Upper lobe of left lung (tissue), 6 donors: ENCODE measurements at regions not wholly inside any gene's neighbourhood (a gene's known extent, or its start where the extent isn't known, plus 50 kb on each side); places are given as distances from the start of the nearest gene placed in this dataset.
A peak's percentile ranks its signal among the peaks of the same experiment; 100 is the strongest.

Source experiments
- ATAC-seq, 2 donors: fragments of 200-7000 bp; cut with Tn5 transposase; one replicate each; pipeline ENCODE4 v1.9.1; 2022; ENCODE audit warnings: mild to moderate bottlenecking in 2 of 2, moderate library complexity in 2 of 2; ENCODE audit not compliant: low FRiP score in 2 of 2
- DNase-seq, 2 donors: peaks; one replicate each; pipeline ENCODE4 v3.0.0-alpha.2; 2019 to 2020
- H3K27ac ChIP-seq, 4 donors: fragments of 200-600 bp; sonication (generic); one replicate each; pipeline ENCODE4 v1.5.1; 2016 to 2019
- H3K27me3 ChIP-seq, 4 donors: fragments of 200-600 bp; sonication (generic); one replicate each; pipeline ENCODE4 v1.5.1; 2017 to 2019
- H3K36me3 ChIP-seq, 4 donors: fragments of 200-600 bp; sonication (generic); one replicate each; pipeline ENCODE4 v1.5.1; 2016 to 2019
- H3K4me1 ChIP-seq, 4 donors: fragments of 200-600 bp; sonication (generic); one replicate each; pipeline ENCODE4 v1.5.1; 2018 to 2019
- H3K4me3 ChIP-seq, 4 donors: fragments of 200-600 bp; sonication (generic); one replicate each; pipeline ENCODE4 v1.5.1; 2017 to 2019; ENCODE audit warnings: mild to moderate bottlenecking in 2 of 4, moderate library complexity in 1 of 4
- H3K9me3 ChIP-seq, 4 donors: fragments of 200-600 bp; sonication (generic); one replicate each; pipeline ENCODE4 v1.5.1; 2018 to 2019
- CTCF ChIP-seq, 6 experiments: fragments of 450-650 bp in 4 of 6; fragments of 200-600 bp in 2 of 6; sonication (generic) in 2 of 6; IDR thresholded peaks; one replicate each; pipeline ENCODE4 v1.5.1; 2016 to 2019; ENCODE audit warnings: antibody characterized with exemption in 6 of 6
- EP300 ChIP-seq, 4 donors: sonication (generic); formaldehyde crosslinking; IDR thresholded peaks; one replicate each; pipeline ENCODE4 v1.5.1; 2017; ENCODE audit warnings: antibody characterized with exemption in 4 of 4, control low read depth in 2 of 4
- POLR2A ChIP-seq, 4 donors: fragments of 450-650 bp; IDR thresholded peaks; one replicate each; pipeline ENCODE4 v1.5.1; 2016 to 2017; ENCODE audit warnings: antibody characterized with exemption in 4 of 4, mild to moderate bottlenecking in 2 of 4
- POLR2AphosphoS5 ChIP-seq, 2 donors: sonication (generic); formaldehyde crosslinking; IDR thresholded peaks; one replicate each; pipeline ENCODE4 v1.5.1; 2017; ENCODE audit warnings: antibody characterized with exemption in 2 of 2
- WGBS, 2 donors: methylation state at CpG; one replicate each; pipeline ENCODE4 v1.1.5; 2017 to 2018; 5-methylcytosine and 5-hydroxymethylcytosine counted together
- donor health status: DM: no; HTN: no; CAD: no; lungs with moderate emphysema.
- donor health status: DM: no; HTN: yes; CAD: no; lungs with severe emphysema.

- H3K9me3 ChIP-seq = no peaks in the 10 kb centered on the region
- H3K36me3 ChIP-seq = peaks cover 0 to 17% (median 6%) of the 10 kb centered on the region in 4 donors
- DNase-seq (no peak), ATAC-seq (no peak)
- H3K27me3 ChIP-seq = no peaks in the 10 kb centered on the region
- WGBS, 2 donors = 84 to 92% methylated on average over 16 of the region's 16 CpGs
- H3K4me1 ChIP-seq = peaks cover 0 to 20% (median 13%) of the 10 kb centered on the region in 4 donors
- H3K4me3 ChIP-seq = no peak overlapping the region
- TF ChIP-seq POLR2AphosphoS5 (IDR thresholded peaks at IDR 0.05) (no peak), EP300 (IDR thresholded peaks at IDR 0.05) (no peak), POLR2A (IDR thresholded peaks at IDR 0.05) (no peak), CTCF (IDR thresholded peaks at IDR 0.05) (no peak)
- H3K27ac ChIP-seq = peak overlapping the region in 1 of 4 donors; percentile 10
These were observed 111.9 kb downstream of the HAUS1 start for GRCh38 chr18:46215902-46216723.

GRCh38 chr18:46220116-46220515 is 115.9 kb downstream of the HAUS1 start:
- WGBS, 2 donors = 88 to 90% methylated on average over 3 of the region's 3 CpGs
- H3K27me3 ChIP-seq = no peaks in the 10 kb centered on the region

GRCh38 chr18:46222093-46222492 is 117.9 kb downstream of the HAUS1 start:
- Histone ChIP-seq H3K9me3 (no peaks in the 10 kb centered on the region), H3K4me1 (peaks cover 2 to 26% (median 16%) of the 10 kb centered on the region in 4 donors), H3K27ac (peak overlapping the region in 1 of 4 donors; percentile 49), H3K27me3 (no peaks in the 10 kb centered on the region), H3K36me3 (peaks cover 0 to 3% (median under 1%) of the 10 kb centered on the region in 4 donors), H3K4me3 (no peak overlapping the region)
- ATAC-seq = no peak
- no peak for TF ChIP-seq POLR2A (IDR thresholded peaks at IDR 0.05)
- TF ChIP-seq POLR2AphosphoS5 (IDR thresholded peaks at IDR 0.05) = no peak
- TF ChIP-seq CTCF (IDR thresholded peaks at IDR 0.05) = no peak
- TF ChIP-seq EP300 (IDR thresholded peaks at IDR 0.05) = no peak
- WGBS, 2 donors = 89 to 98% methylated on average over 3 of the region's 3 CpGs
- no peak for DNase-seq

More at GRCh38 chr18:46220116-46220515, 115.9 kb downstream of the HAUS1 start:
- ATAC-seq = no peak
- H3K9me3 ChIP-seq = no peaks in the 10 kb centered on the region
- no peak overlapping the region for H3K4me3 ChIP-seq
- no peak for DNase-seq
- H3K27ac ChIP-seq = no peak overlapping the region
- TF ChIP-seq EP300 (IDR thresholded peaks at IDR 0.05) (no peak), POLR2A (IDR thresholded peaks at IDR 0.05) (no peak), CTCF (IDR thresholded peaks at IDR 0.05) (no peak), POLR2AphosphoS5 (IDR thresholded peaks at IDR 0.05) (no peak)
- H3K4me1 ChIP-seq = peaks cover 1 to 24% (median 15%) of the 10 kb centered on the region in 4 donors
- peaks cover 0 to 17% (median 6%) of the 10 kb centered on the region in 4 donors for H3K36me3 ChIP-seq

DNA sequence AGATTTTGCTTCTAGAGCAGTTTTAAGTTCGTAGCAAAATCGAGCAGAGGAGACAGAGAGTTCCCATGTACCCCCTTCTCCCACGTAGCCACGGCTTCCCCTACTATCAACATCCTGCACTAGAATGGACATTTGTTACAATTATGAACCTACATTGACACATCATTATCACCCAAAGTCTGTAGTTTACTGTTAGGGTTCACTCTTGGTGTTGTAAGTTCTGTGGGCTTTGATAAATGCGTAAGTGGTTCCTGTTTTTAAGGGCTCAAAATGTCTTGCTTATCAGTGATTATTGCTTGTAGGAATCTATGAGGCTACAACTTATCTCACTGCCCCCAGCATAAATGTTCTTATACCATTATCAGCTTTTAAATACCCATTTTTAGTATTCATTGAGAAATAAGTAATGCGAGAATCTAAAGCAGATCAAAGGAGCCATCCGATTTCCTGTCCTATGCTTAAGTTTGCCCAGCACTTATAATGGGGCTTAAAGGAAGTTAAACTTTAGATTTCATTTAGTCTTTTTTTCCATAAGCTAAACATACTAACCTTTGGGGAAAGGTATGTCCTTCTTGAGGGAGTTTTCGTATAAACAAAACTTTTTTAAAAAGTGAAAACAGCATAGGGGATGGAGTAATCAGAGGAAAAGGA is 118.7 kb downstream of the HAUS1 start:
- ATAC-seq (no peak), DNase-seq (no peak)
- peaks cover 2 to 26% (median 16%) of the 10 kb centered on the region in 4 donors for H3K4me1 ChIP-seq
- no peaks in the 10 kb centered on the region for H3K27me3 ChIP-seq
- 52 to 62% methylated on average over 8 of the region's 8 CpGs for WGBS, 2 donors
- TF ChIP-seq POLR2A (IDR thresholded peaks at IDR 0.05) = no peak
- TF ChIP-seq CTCF (IDR thresholded peaks at IDR 0.05) = no peak
- TF ChIP-seq POLR2AphosphoS5 (IDR thresholded peaks at IDR 0.05) = no peak
- no peak for TF ChIP-seq EP300 (IDR thresholded peaks at IDR 0.05)
- H3K9me3 ChIP-seq = no peaks in the 10 kb centered on the region
- H3K36me3 ChIP-seq = peaks cover 0 to 3% (median 0%) of the 10 kb centered on the region in 4 donors
- peak overlapping the region in 3 of 4 donors; percentile 12 to 49 (median 26) for H3K27ac ChIP-seq
- no peak overlapping the region for H3K4me3 ChIP-seq
